ENCODE measurements at regions not wholly inside any gene's neighbourhood (a gene's known extent, or its start where the extent isn't known, plus 50 kb on each side); places are given as distances from the start of the nearest gene placed in this dataset.

GRCh38 chr12:103102225-103102744 is 144.8 kb downstream of the ASCL1 start:
- Mint-ChIP-seq H3K27ac (no peak overlapping the region), H3K4me1 (no peaks in the 10 kb centered on the region), H3K27me3 (no peaks in the 10 kb centered on the region), H3K9me3 (ENCODE audit: insufficient read depth) (no peaks in the 10 kb centered on the region), H3K4me3 (no peak overlapping the region)
- Histone ChIP-seq H2AFZ (ENCODE audit: insufficient read depth, low read depth, low read length, poor library complexity, severe bottlenecking) (no peak overlapping the region), H3K4me2 (replicated peaks; ENCODE audit: low read depth, low read length, poor library complexity, severe bottlenecking) (no peak overlapping the region), H3K27me3 (replicated peaks in 1 of 4; ENCODE audit: control extremely low read depth in 1 of 4, control insufficient read depth in 3 of 4, insufficient read depth in 4 of 4, low read length in 3 of 4) (no peaks in the 10 kb centered on the region), H3K4me1 (ENCODE audit: control insufficient read depth in 2 of 2, insufficient read depth in 2 of 2, low read length in 2 of 2) (no peaks in the 10 kb centered on the region), H3K27ac (ENCODE audit: low read length in 2 of 2) (no peak overlapping the region), H3K4me3 (ENCODE audit: control extremely low read depth in 1 of 5, extremely low read depth in 1 of 5, insufficient read depth in 1 of 5, low read depth in 2 of 5, low read length in 4 of 5) (no peak overlapping the region), H4K20me1 (ENCODE audit: control insufficient read depth, insufficient read depth, low read length, poor library complexity, severe bottlenecking) (no peaks in the 10 kb centered on the region), H3K9ac (ENCODE audit: low read length) (no peak overlapping the region), H3K36me3 (replicated peaks in 1 of 2; ENCODE audit: control extremely low read depth in 1 of 2, control insufficient read depth in 1 of 2, extremely low read depth in 1 of 2, insufficient read depth in 2 of 2, low read length in 1 of 2) (no peaks in the 10 kb centered on the region), H3K79me2 (ENCODE audit: control insufficient read depth, insufficient read depth, low read length) (no peaks in the 10 kb centered on the region), H3K9me3 (ENCODE audit: control extremely low read depth in 1 of 3, control insufficient read depth in 2 of 3, insufficient read depth in 1 of 3, low read length in 2 of 3) (peaks cover 0 to 5% (median 0%) of the 10 kb centered on the region in 3 donors)
- CTCF ChIA-PET: interaction anchor here (1.0 kb wide), 1 partner anchor 14 kb away, joined by 3 read pairs; no protein-coding TSS in a partner anchor
- TF ChIP-seq EZH2 (IDR thresholded peaks at IDR 0.05; ENCODE audit: borderline replicate concordance, insufficient read depth, low read depth, low read length, poor library complexity, severe bottlenecking): no peak
- no peak for TF ChIP-seq CTCF (IDR thresholded peaks at IDR 0.05)
- no CpG with 5 or more reads among the region's 2 CpGs for WGBS (ENCODE audit: insufficient coverage)
- ATAC-seq (ENCODE audit: low read depth) (no peak), DNase-seq (no peak)
- intact Hi-C loops (cut with micrococcal nuclease): no loop called here
- POLR2A ChIA-PET: interaction anchor here (0.6 kb wide), 1 partner anchor 175 kb away, joined by 11 read pairs; no protein-coding TSS in a partner anchor

- Histone ChIP-seq H3K4me3 (ENCODE audit: control extremely low read depth in 1 of 5, extremely low read depth in 1 of 5, insufficient read depth in 1 of 5, low read depth in 2 of 5, low read length in 4 of 5) (no peak overlapping the region), H3K79me2 (ENCODE audit: control insufficient read depth, insufficient read depth, low read length) (no peaks in the 10 kb centered on the region), H3K4me2 (replicated peaks; ENCODE audit: low read depth, low read length, poor library complexity, severe bottlenecking) (no peak overlapping the region), H3K9me3 (ENCODE audit: control extremely low read depth in 1 of 3, control insufficient read depth in 2 of 3, insufficient read depth in 1 of 3, low read length in 2 of 3) (no peaks in the 10 kb centered on the region), H3K27ac (ENCODE audit: low read length in 2 of 2) (no peak overlapping the region), H4K20me1 (ENCODE audit: control insufficient read depth, insufficient read depth, low read length, poor library complexity, severe bottlenecking) (no peaks in the 10 kb centered on the region), H2AFZ (ENCODE audit: insufficient read depth, low read depth, low read length, poor library complexity, severe bottlenecking) (no peak overlapping the region), H3K9ac (ENCODE audit: low read length) (no peak overlapping the region), H3K36me3 (replicated peaks in 1 of 2; ENCODE audit: control extremely low read depth in 1 of 2, control insufficient read depth in 1 of 2, extremely low read depth in 1 of 2, insufficient read depth in 2 of 2, low read length in 1 of 2) (no peaks in the 10 kb centered on the region), H3K4me1 (ENCODE audit: control insufficient read depth in 2 of 2, insufficient read depth in 2 of 2, low read length in 2 of 2) (no peaks in the 10 kb centered on the region), H3K27me3 (replicated peaks in 1 of 4; ENCODE audit: control extremely low read depth in 1 of 4, control insufficient read depth in 3 of 4, insufficient read depth in 4 of 4, low read length in 3 of 4) (no peaks in the 10 kb centered on the region)
- DNase-seq (no peak), ATAC-seq (ENCODE audit: low read depth) (no peak)
- Mint-ChIP-seq H3K27me3 (no peaks in the 10 kb centered on the region), H3K4me1 (no peaks in the 10 kb centered on the region), H3K4me3 (no peak overlapping the region), H3K9me3 (ENCODE audit: insufficient read depth) (no peaks in the 10 kb centered on the region), H3K27ac (no peak overlapping the region)
- intact Hi-C loops (cut with micrococcal nuclease): no loop called here
- no CpG with 5 or more reads among the region's 2 CpGs for WGBS (ENCODE audit: insufficient coverage)
- TF ChIP-seq CTCF (IDR thresholded peaks at IDR 0.05) (no peak), EZH2 (IDR thresholded peaks at IDR 0.05; ENCODE audit: borderline replicate concordance, insufficient read depth, low read depth, low read length, poor library complexity, severe bottlenecking) (no peak)
- ChIA-PET POLR2A (no interaction called here), CTCF (no interaction called here)
Measured at GRCh38 chr12:103105971-103106597, 148.6 kb downstream of the ASCL1 start.
